A549 (cell line): ENCODE measurements at regions not wholly inside any gene's neighbourhood (a gene's known extent, or its start where the extent isn't known, plus 50 kb on each side); places are given as distances from the start of the nearest gene placed in this dataset.

Source experiments
- ATAC-seq, 2 experiments: fragments of 200-7000 bp in 1 of 2; fragments of >200 bp in 1 of 2; cut with Nextera tagmentation in 1 of 2; cut with Tn5 transposase in 1 of 2; 3 replicates each; pipeline versions ENCODE4 v1.8.0 to v1.9.1; 2018 to 2020; ENCODE audit warnings: mild to moderate bottlenecking in 1 of 2, moderate library complexity in 1 of 2
- CTCF ChIA-PET: fragments of 300-600 bp; sonication (Branson Sonifier 250); formaldehyde crosslinking; extraction: SDS; loops from one replicate; lab custom pipeline; 2021; ENCODE audit warnings: antibody characterized with exemption, inconsistent platforms; lab: Yijun Ruan, JAX
- POLR2A ChIA-PET: fragments of 350-600 bp; formaldehyde crosslinking; extraction: SDS; loops from one replicate; lab custom pipeline; 2021; ENCODE audit warnings: antibody characterized with exemption, inconsistent platforms; lab: Yijun Ruan, JAX
- DNase-seq, 2 experiments: peaks; one replicate each; pipeline versions ENCODE4 v3.0.0 to v3.0.0-alpha.2; 2011 to 2016; ENCODE audit warnings: low read depth in 1 of 2, low spot score in 1 of 2
- FAIRE-seq: peaks from 2 replicates; lab custom pipeline; 2011; peaks lifted over from hg19 to GRCh38; lab: Jason Lieb, UNC
- H3K27ac ChIP-seq, 2 experiments: fragments of >200 bp; sonication (Bioruptor Twin); formaldehyde crosslinking; 3 replicates each; pipeline ENCODE4 v1.5.1; 2016 to 2017
- H3K4me1 ChIP-seq: fragments of >200 bp; sonication (Bioruptor Twin); formaldehyde crosslinking; 3 replicates; pipeline ENCODE4 v1.6.1; 2016
- H3K4me2 ChIP-seq: fragments of >200 bp; sonication (Bioruptor Twin); formaldehyde crosslinking; 3 replicates; pipeline ENCODE4 v1.6.1; 2016
- H3K4me3 ChIP-seq: fragments of >200 bp; sonication (Bioruptor Twin); formaldehyde crosslinking; 3 replicates; pipeline ENCODE4 v1.5.1; 2016
- H3K9me3 ChIP-seq: fragments of >200 bp; sonication (Bioruptor Twin); formaldehyde crosslinking; 3 replicates; pipeline ENCODE4 v1.6.1; 2016
- CBX2 ChIP-seq: fragments of 200-600 bp; sonication (generic); IDR thresholded peaks from 2 replicates; pipeline ENCODE4 v1.6.1; 2016; ENCODE audit warnings: low read depth, mild to moderate bottlenecking, borderline replicate concordance
- CBX8 ChIP-seq: fragments of 200-600 bp; sonication (generic); IDR thresholded peaks from 2 replicates; pipeline ENCODE4 v1.6.1; 2016
- CEBPB ChIP-seq, 2 experiments: fragments of >200 bp in 1 of 2; sonication (Bioruptor Twin) in 1 of 2; formaldehyde crosslinking in 1 of 2; IDR thresholded peaks; 2 replicates each; pipeline ENCODE4 v1.6.1; 2012 to 2016
- CHD4 ChIP-seq: fragments of 200-600 bp; sonication (generic); IDR thresholded peaks from 2 replicates; pipeline ENCODE4 v1.6.1; 2016; ENCODE audit warnings: antibody characterized with exemption, mild to moderate bottlenecking, borderline replicate concordance
- ESRRA ChIP-seq: fragments of 150-350 bp; IDR thresholded peaks from 2 replicates; pipeline ENCODE4 v1.6.1; 2014; ENCODE audit warnings: mild to moderate bottlenecking, low read length, borderline replicate concordance
- GATA3 ChIP-seq: IDR thresholded peaks from 2 replicates; pipeline ENCODE4 v1.6.1; 2012; ENCODE audit warnings: borderline replicate concordance
- HOXA7 ChIP-seq: fragments of 250-450 bp; sonication (Bioruptor Pico); IDR thresholded peaks from 2 replicates; pipeline ENCODE4 v1.5.0; 2020; ENCODE audit warnings: mild to moderate bottlenecking, moderate library complexity
- HOXB13 ChIP-seq: fragments of 250-450 bp; sonication (Bioruptor Pico); IDR thresholded peaks from 2 replicates; pipeline ENCODE4 v1.5.0; 2020; ENCODE audit warnings: low read depth, mild to moderate bottlenecking, moderate library complexity
- JUNB ChIP-seq: fragments of >200 bp; sonication (Bioruptor Twin); formaldehyde crosslinking; IDR thresholded peaks from 2 replicates; pipeline ENCODE4 v1.6.1; 2016
- KDM1A ChIP-seq: fragments of 200-600 bp; sonication (generic); IDR thresholded peaks from 2 replicates; pipeline ENCODE4 v1.6.1; 2016; ENCODE audit warnings: low read depth, mild to moderate bottlenecking
- KDM5A ChIP-seq: fragments of 200-600 bp; sonication (generic); IDR thresholded peaks from 2 replicates; pipeline ENCODE4 v1.6.1; 2016; ENCODE audit warnings: antibody characterized with exemption, mild to moderate bottlenecking
- MAFK ChIP-seq: fragments of 450-650 bp; IDR thresholded peaks from 2 replicates; pipeline ENCODE4 v1.6.1; 2014; ENCODE audit not compliant: partially characterized antibody
- MYC ChIP-seq: IDR thresholded peaks from 2 replicates; pipeline ENCODE4 v1.6.1; 2012; ENCODE audit warnings: mild to moderate bottlenecking, inconsistent platforms, low read length, improper control_type of control experiment, borderline replicate concordance
- NFE2L2 ChIP-seq: fragments of 150-350 bp; conservative IDR thresholded peaks from 2 replicates; pipeline ENCODE4 v1.6.1; 2014; ENCODE audit warnings: low read length
- NPAS2 ChIP-seq: fragments of 250-450 bp; sonication (Bioruptor Pico); IDR thresholded peaks from 2 replicates; pipeline ENCODE4 v1.8.0; 2022; ENCODE audit warnings: mild to moderate bottlenecking, moderate library complexity, borderline replicate concordance
- POLR2A ChIP-seq: IDR thresholded peaks from 2 replicates; pipeline ENCODE4 v1.6.1; 2012; ENCODE audit warnings: mild to moderate bottlenecking, low read length
- POLR2AphosphoS2 ChIP-seq: conservative IDR thresholded peaks from 2 replicates; pipeline ENCODE4 v1.6.1; 2012; ENCODE audit warnings: low read length, improper control_type of control experiment, inconsistent platforms
- RAD21 ChIP-seq, 2 experiments: fragments of >200 bp in 1 of 2; sonication (Bioruptor Twin) in 1 of 2; formaldehyde crosslinking in 1 of 2; IDR thresholded peaks in 1 of 2; conservative IDR thresholded peaks in 1 of 2; 2 replicates in 1 of 2; 3 replicates in 1 of 2; pipeline ENCODE4 v1.6.1; 2012 to 2018; ENCODE audit warnings: inconsistent platforms in 1 of 2
- RCOR1 ChIP-seq: fragments of 150-350 bp; IDR thresholded peaks from 2 replicates; pipeline ENCODE4 v1.6.1; 2014; ENCODE audit warnings: antibody characterized with exemption, low read length, low read depth
- RNF2 ChIP-seq: fragments of 200-600 bp; sonication (generic); IDR thresholded peaks from 2 replicates; pipeline ENCODE4 v1.6.1; 2016; ENCODE audit warnings: low read depth, mild to moderate bottlenecking, antibody characterized with exemption, moderate library complexity, borderline replicate concordance
- SMC3 ChIP-seq: fragments of >200 bp; sonication (Bioruptor Twin); formaldehyde crosslinking; IDR thresholded peaks from 3 replicates; pipeline ENCODE4 v1.6.1; 2018; ENCODE audit warnings: inconsistent platforms
- TP53 ChIP-seq: fragments of 250-450 bp; sonication (Bioruptor Pico); IDR thresholded peaks from 2 replicates; pipeline ENCODE4 v1.5.0; 2021; ENCODE audit warnings: mild to moderate bottlenecking, moderate library complexity
- ZC3H11A ChIP-seq: fragments of 450-650 bp; IDR thresholded peaks from 2 replicates; pipeline ENCODE4 v1.6.1; 2014; ENCODE audit warnings: antibody characterized with exemption, mild to moderate bottlenecking
- ZNF302 ChIP-seq: fragments of 250-450 bp; sonication (Bioruptor Pico); IDR thresholded peaks from 2 replicates; pipeline ENCODE4 v1.9.0; 2021; ENCODE audit warnings: inconsistent platforms, mild to moderate bottlenecking, moderate library complexity
- ZSCAN20 ChIP-seq: fragments of 250-450 bp; sonication (Bioruptor Pico); IDR thresholded peaks from 2 replicates; pipeline ENCODE4 v1.8.0; 2022; ENCODE audit warnings: mild to moderate bottlenecking, moderate library complexity
- WGBS: methylation state at CpG from one replicate; pipeline ENCODE4 v1.1.6; 2017; ENCODE audit errors: missing lambda C conversion rate; 5-methylcytosine and 5-hydroxymethylcytosine counted together
- TF ChIP-seq, protein P1 (sequence below): IDR thresholded peaks from 2 replicates; pipeline ENCODE4 v1.6.1; 2012; ENCODE audit warnings: low read depth, borderline replicate concordance
- TF ChIP-seq, protein P2 (sequence below): fragments of 250-450 bp; sonication (Bioruptor Pico); IDR thresholded peaks from 2 replicates; pipeline ENCODE4 v1.5.0; 2020; ENCODE audit warnings: low read depth, mild to moderate bottlenecking, moderate library complexity
- TF ChIP-seq, protein P3 (sequence below): fragments of 250-450 bp; sonication (Bioruptor Pico); IDR thresholded peaks from 2 replicates; pipeline ENCODE4 v1.5.0; 2021; ENCODE audit warnings: mild to moderate bottlenecking, moderate library complexity, borderline replicate concordance
- TF ChIP-seq, protein P4 (sequence below): fragments of >200 bp; sonication (Bioruptor Twin); formaldehyde crosslinking; IDR thresholded peaks from 3 replicates; pipeline ENCODE4 v1.6.1; 2016
- TF ChIP-seq, protein P5 (sequence below): IDR thresholded peaks from 2 replicates; pipeline ENCODE4 v1.6.1; 2012
- TF ChIP-seq, protein P6 (sequence below): fragments of >200 bp; sonication (Bioruptor Twin); formaldehyde crosslinking; IDR thresholded peaks from 3 replicates; pipeline ENCODE4 v1.5.1; 2016
- TF ChIP-seq, protein P7 (sequence below): fragments of >200 bp; sonication (Bioruptor Twin); formaldehyde crosslinking; IDR thresholded peaks from 2 replicates; pipeline ENCODE4 v1.6.1; 2016

DNA sequence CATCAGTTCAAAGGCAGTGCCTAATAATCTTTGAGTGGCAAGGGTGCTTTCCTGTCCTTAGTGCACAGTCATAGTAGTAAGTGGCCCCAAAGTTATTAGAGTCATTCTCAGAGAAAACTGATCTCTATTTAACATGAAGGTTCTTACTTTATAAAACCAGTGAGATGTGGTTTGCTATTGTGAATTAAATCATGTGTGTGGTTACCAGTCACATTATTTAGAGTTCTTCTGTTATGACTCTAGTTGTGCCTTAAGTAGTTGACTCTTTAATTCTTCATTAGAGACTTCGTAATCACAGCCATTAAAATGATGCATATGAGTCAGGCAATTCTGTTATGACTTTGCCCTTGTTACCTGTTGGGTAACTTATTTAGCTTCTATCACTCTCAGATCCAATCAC lies 1392.9 kb upstream of the ACVR2A start:
- no peak for DNase-seq
- Histone ChIP-seq H3K4me2 (no peak overlapping the region), H3K27ac (no peak overlapping the region), H3K4me1 (no peaks in the 10 kb centered on the region), H3K4me3 (no peak overlapping the region), H3K9me3 (no peaks in the 10 kb centered on the region)
- ChIA-PET POLR2A (no interaction called here), CTCF (no interaction called here)
- no peak for ATAC-seq
- 32% methylated on average over 1 of the region's 1 CpG for WGBS
- no peak for FAIRE-seq
- TF ChIP-seq JUNB (no peak), TP53 (no peak), MAFK (no peak), KDM5A (no peak), CHD4 (no peak), ZC3H11A (no peak), ESRRA (no peak), NPAS2 (CRISPR knock-in tag) (no peak), SMC3 (no peak), RCOR1 (no peak), RAD21 (conservative IDR thresholded peaks at IDR 0.05 in 1 of 2, IDR thresholded peaks at IDR 0.05 in 1 of 2) (no peak), POLR2A (no peak), ZNF302 (CRISPR knock-in tag) (no peak), KDM1A (no peak), RNF2 (no peak)
- TF ChIP-seq, protein P1, sequence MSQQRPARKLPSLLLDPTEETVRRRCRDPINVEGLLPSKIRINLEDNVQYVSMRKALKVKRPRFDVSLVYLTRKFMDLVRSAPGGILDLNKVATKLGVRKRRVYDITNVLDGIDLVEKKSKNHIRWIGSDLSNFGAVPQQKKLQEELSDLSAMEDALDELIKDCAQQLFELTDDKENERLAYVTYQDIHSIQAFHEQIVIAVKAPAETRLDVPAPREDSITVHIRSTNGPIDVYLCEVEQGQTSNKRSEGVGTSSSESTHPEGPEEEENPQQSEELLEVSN: no peak
- TF ChIP-seq, protein P2, sequence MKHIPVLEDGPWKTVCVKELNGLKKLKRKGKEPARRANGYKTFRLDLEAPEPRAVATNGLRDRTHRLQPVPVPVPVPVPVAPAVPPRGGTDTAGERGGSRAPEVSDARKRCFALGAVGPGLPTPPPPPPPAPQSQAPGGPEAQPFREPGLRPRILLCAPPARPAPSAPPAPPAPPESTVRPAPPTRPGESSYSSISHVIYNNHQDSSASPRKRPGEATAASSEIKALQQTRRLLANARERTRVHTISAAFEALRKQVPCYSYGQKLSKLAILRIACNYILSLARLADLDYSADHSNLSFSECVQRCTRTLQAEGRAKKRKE (CRISPR knock-in tag): no peak
- TF ChIP-seq, protein P3, sequence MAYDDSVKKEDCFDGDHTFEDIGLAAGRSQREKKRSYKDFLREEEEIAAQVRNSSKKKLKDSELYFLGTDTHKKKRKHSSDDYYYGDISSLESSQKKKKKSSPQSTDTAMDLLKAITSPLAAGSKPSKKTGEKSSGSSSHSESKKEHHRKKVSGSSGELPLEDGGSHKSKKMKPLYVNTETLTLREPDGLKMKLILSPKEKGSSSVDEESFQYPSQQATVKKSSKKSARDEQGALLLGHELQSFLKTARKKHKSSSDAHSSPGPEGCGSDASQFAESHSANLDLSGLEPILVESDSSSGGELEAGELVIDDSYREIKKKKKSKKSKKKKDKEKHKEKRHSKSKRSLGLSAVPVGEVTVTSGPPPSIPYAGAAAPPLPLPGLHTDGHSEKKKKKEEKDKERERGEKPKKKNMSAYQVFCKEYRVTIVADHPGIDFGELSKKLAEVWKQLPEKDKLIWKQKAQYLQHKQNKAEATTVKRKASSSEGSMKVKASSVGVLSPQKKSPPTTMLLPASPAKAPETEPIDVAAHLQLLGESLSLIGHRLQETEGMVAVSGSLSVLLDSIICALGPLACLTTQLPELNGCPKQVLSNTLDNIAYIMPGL: no peak
- TF ChIP-seq, protein P4, sequence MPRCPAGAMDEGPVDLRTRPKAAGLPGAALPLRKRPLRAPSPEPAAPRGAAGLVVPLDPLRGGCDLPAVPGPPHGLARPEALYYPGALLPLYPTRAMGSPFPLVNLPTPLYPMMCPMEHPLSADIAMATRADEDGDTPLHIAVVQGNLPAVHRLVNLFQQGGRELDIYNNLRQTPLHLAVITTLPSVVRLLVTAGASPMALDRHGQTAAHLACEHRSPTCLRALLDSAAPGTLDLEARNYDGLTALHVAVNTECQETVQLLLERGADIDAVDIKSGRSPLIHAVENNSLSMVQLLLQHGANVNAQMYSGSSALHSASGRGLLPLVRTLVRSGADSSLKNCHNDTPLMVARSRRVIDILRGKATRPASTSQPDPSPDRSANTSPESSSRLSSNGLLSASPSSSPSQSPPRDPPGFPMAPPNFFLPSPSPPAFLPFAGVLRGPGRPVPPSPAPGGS: no peak

DNA sequence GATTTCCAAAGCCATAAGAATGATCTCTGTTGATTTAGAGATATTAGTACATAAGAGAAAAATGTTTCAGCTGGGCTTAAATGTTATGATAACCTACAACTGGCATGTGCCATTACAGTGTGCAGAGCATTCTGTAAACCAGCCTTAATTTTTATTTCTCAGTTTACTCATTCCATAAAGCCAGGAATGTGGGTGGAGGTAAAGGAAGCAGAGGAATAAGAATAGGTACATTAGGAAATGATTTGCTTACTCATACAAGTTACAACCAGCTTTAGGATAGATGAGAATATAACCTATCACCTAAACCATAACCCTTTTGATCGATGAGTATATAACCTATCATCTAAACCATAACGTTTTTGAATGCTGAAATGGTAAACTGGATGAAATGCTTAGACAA lies 1394.7 kb upstream of the ACVR2A start:
- no peak for FAIRE-seq
- no peak for ATAC-seq
- Histone ChIP-seq H3K4me1 (no peaks in the 10 kb centered on the region), H3K27ac (no peak overlapping the region), H3K4me3 (no peak overlapping the region), H3K4me2 (no peak overlapping the region), H3K9me3 (no peaks in the 10 kb centered on the region)
- WGBS: 2% methylated on average over 2 of the region's 2 CpGs
- TF ChIP-seq NPAS2 (CRISPR knock-in tag): no peak
- TF ChIP-seq ZC3H11A: no peak
- TF ChIP-seq MYC: no peak
- no peak for TF ChIP-seq POLR2AphosphoS2
- TF ChIP-seq, protein P5, sequence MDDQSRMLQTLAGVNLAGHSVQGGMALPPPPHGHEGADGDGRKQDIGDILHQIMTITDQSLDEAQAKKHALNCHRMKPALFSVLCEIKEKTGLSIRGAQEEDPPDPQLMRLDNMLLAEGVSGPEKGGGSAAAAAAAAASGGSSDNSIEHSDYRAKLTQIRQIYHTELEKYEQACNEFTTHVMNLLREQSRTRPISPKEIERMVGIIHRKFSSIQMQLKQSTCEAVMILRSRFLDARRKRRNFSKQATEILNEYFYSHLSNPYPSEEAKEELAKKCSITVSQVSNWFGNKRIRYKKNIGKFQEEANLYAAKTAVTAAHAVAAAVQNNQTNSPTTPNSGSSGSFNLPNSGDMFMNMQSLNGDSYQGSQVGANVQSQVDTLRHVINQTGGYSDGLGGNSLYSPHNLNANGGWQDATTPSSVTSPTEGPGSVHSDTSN: no peak
- no peak for TF ChIP-seq GATA3
- TF ChIP-seq, protein P6, sequence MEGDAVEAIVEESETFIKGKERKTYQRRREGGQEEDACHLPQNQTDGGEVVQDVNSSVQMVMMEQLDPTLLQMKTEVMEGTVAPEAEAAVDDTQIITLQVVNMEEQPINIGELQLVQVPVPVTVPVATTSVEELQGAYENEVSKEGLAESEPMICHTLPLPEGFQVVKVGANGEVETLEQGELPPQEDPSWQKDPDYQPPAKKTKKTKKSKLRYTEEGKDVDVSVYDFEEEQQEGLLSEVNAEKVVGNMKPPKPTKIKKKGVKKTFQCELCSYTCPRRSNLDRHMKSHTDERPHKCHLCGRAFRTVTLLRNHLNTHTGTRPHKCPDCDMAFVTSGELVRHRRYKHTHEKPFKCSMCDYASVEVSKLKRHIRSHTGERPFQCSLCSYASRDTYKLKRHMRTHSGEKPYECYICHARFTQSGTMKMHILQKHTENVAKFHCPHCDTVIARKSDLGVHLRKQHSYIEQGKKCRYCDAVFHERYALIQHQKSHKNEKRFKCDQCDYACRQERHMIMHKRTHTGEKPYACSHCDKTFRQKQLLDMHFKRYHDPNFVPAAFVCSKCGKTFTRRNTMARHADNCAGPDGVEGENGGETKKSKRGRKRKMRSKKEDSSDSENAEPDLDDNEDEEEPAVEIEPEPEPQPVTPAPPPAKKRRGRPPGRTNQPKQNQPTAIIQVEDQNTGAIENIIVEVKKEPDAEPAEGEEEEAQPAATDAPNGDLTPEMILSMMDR: no peak
- no peak for TF ChIP-seq ZSCAN20
- TF ChIP-seq ZNF302 (CRISPR knock-in tag): no peak
- no peak for TF ChIP-seq NFE2L2
- no peak for TF ChIP-seq POLR2A
- no peak for TF ChIP-seq HOXA7 (CRISPR knock-in tag)
- TF ChIP-seq, protein P1: no peak
- TF ChIP-seq HOXB13 (CRISPR knock-in tag): no peak
- TF ChIP-seq, protein P7, sequence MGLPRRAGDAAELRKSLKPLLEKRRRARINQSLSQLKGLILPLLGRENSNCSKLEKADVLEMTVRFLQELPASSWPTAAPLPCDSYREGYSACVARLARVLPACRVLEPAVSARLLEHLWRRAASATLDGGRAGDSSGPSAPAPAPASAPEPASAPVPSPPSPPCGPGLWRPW: no peak
- no peak for TF ChIP-seq KDM1A
- no peak for TF ChIP-seq CBX2
- TF ChIP-seq CEBPB (IDR thresholded peaks at IDR 0.05): no peak
- TF ChIP-seq SMC3: no peak
- TF ChIP-seq CBX8: no peak
- ChIA-PET CTCF (no interaction called here), POLR2A (no interaction called here)
- no peak for DNase-seq
